Vagina (tissue), 2 donors: ENCODE measurements at regions not wholly inside any gene's neighbourhood (a gene's known extent, or its start where the extent isn't known, plus 50 kb on each side); places are given as distances from the start of the nearest gene placed in this dataset.
"Not testable (repeated sequence)": the region's sequence is repeated elsewhere in the genome, so short reads cannot be mapped to it uniquely, and the experiment has no call there.

ENCODE experiments used
- CTCF ChIP-seq, 3 experiments: fragments of 450-650 bp in 2 of 3; fragments of 200-600 bp in 1 of 3; sonication (generic) in 1 of 3; IDR thresholded peaks; one replicate each; pipeline ENCODE4 v1.5.1; 2017 to 2019; ENCODE audit warnings: antibody characterized with exemption in 3 of 3, mild to moderate bottlenecking in 2 of 3, moderate library complexity in 2 of 3
- POLR2A ChIP-seq, 2 donors: fragments of 450-650 bp; IDR thresholded peaks; one replicate each; pipeline ENCODE4 v1.6.1; 2017; ENCODE audit warnings: antibody characterized with exemption in 2 of 2, mild to moderate bottlenecking in 2 of 2, moderate library complexity in 2 of 2
- POLR2AphosphoS5 ChIP-seq, 2 donors: sonication (generic); formaldehyde crosslinking; IDR thresholded peaks; one replicate each; pipeline ENCODE4 v1.9.0; 2017; ENCODE audit warnings: antibody characterized with exemption in 2 of 2, mild to moderate bottlenecking in 2 of 2, low read depth in 1 of 2; ENCODE audit not compliant: insufficient read depth in 1 of 2

GRCh38 chr2:53022248-53022647, 745.4 kb upstream of the CHAC2 start:
- not testable (repeated sequence) for TF ChIP-seq CTCF (IDR thresholded peaks at IDR 0.05); POLR2A (IDR thresholded peaks at IDR 0.05); POLR2AphosphoS5 (IDR thresholded peaks at IDR 0.05; ENCODE audit: insufficient read depth in 1 of 2, low read depth in 1 of 2)
